ENCODE measurements at regions not wholly inside any gene's neighbourhood (a gene's known extent, or its start where the extent isn't known, plus 50 kb on each side); places are given as distances from the start of the nearest gene placed in this dataset.

GRCh38 chr17:5809056-5809455 lies 224.7 kb upstream of the NLRP1 start:
- H3K36me3 Mint-ChIP-seq, result peaks cover 44% of the 10 kb centered on the region
- no peak overlapping the region for H3K4me3 Mint-ChIP-seq
- H3K9me3 Mint-ChIP-seq, result peaks cover 60% of the 10 kb centered on the region
- TF ChIP-seq GTF2I (CRISPR knock-in tag; conservative IDR thresholded peaks at IDR 0.05) (no peak), NFATC4 (CRISPR knock-in tag; IDR thresholded peaks at IDR 0.05) (no peak), SMAD3 (CRISPR knock-in tag; IDR thresholded peaks at IDR 0.05; ENCODE audit: borderline replicate concordance) (no peak), PREB (CRISPR knock-in tag; IDR thresholded peaks at IDR 0.05; ENCODE audit: borderline replicate concordance) (no peak), USF1 (CRISPR knock-in tag; IDR thresholded peaks at IDR 0.05) (no peak), HMGXB4 (CRISPR knock-in tag; IDR thresholded peaks at IDR 0.05) (no peak)
- peaks cover 12% of the 10 kb centered on the region for H3K4me1 Mint-ChIP-seq
- ATAC-seq, result no peak
- POLR2A ChIA-PET, result no interaction called here
- DNase-seq (ENCODE audit: low spot score), result no peak
- no peak overlapping the region for H3K27ac Mint-ChIP-seq
- H3K27me3 Mint-ChIP-seq (ENCODE audit: low read depth), result peaks cover 10% of the 10 kb centered on the region
- CTCF ChIA-PET, result no interaction called here

- ChIA-PET CTCF (no interaction called here), POLR2A (no interaction called here)
- H3K27ac Mint-ChIP-seq, result no peak overlapping the region
- peaks cover 43% of the 10 kb centered on the region for H3K36me3 Mint-ChIP-seq
- peaks cover 10% of the 10 kb centered on the region for H3K27me3 Mint-ChIP-seq (ENCODE audit: low read depth)
- ATAC-seq (no peak), DNase-seq (ENCODE audit: low spot score) (no peak)
- H3K9me3 Mint-ChIP-seq, result peaks cover 59% of the 10 kb centered on the region
- no peak overlapping the region for H3K4me3 Mint-ChIP-seq
- peaks cover 12% of the 10 kb centered on the region for H3K4me1 Mint-ChIP-seq
- TF ChIP-seq ZNF317 (CRISPR knock-in tag; IDR thresholded peaks at IDR 0.05; ENCODE audit: borderline replicate concordance, low read depth) (no peak), SMAD3 (CRISPR knock-in tag; IDR thresholded peaks at IDR 0.05; ENCODE audit: borderline replicate concordance) (no peak), MAX (CRISPR knock-in tag; IDR thresholded peaks at IDR 0.05) (no peak), ZNF423 (CRISPR knock-in tag; IDR thresholded peaks at IDR 0.05) (no peak), OVOL2 (CRISPR knock-in tag; IDR thresholded peaks at IDR 0.05; ENCODE audit: borderline replicate concordance) (no peak), ZNF425 (CRISPR knock-in tag; conservative IDR thresholded peaks at IDR 0.05) (no peak), CREB1 (CRISPR knock-in tag; IDR thresholded peaks at IDR 0.05) (no peak)
Measured at GRCh38 chr17:5809580-5810188, 225.4 kb upstream of the NLRP1 start.

- no peak overlapping the region for H3K4me3 Mint-ChIP-seq
- peaks cover 7% of the 10 kb centered on the region for H3K27me3 Mint-ChIP-seq (ENCODE audit: low read depth)
- DNase-seq (ENCODE audit: low spot score) (no peak), ATAC-seq (no peak)
- POLR2A ChIA-PET, result no interaction called here
- H3K36me3 Mint-ChIP-seq, result peaks cover 40% of the 10 kb centered on the region
- H3K9me3 Mint-ChIP-seq, result peaks cover 44% of the 10 kb centered on the region
- peaks cover 36% of the 10 kb centered on the region for H3K4me1 Mint-ChIP-seq
- CTCF ChIA-PET, result interaction anchor here (1.0 to 1.4 kb wide), 3 partner anchors 11 to 256 kb away, joined by 3 to 8 read pairs (median 5); no protein-coding TSS in a partner anchor
- H3K27ac Mint-ChIP-seq, result peak overlapping the region; percentile 2; the same call in 1 of the 2 replicates
- no peak for TF ChIP-seq ATF2 (CRISPR knock-in tag; IDR thresholded peaks at IDR 0.05; ENCODE audit: borderline replicate concordance, low read depth)
- no peak for TF ChIP-seq ZNF121 (CRISPR knock-in tag; IDR thresholded peaks at IDR 0.05)
- TF ChIP-seq ZNF232 (CRISPR knock-in tag; IDR thresholded peaks at IDR 0.05), result no peak
Measured at GRCh38 chr17:5812590-5812989, 228.3 kb upstream of the NLRP1 start.
